ENCODE measurements at regions not wholly inside any gene's neighbourhood (a gene's known extent, or its start where the extent isn't known, plus 50 kb on each side); places are given as distances from the start of the nearest gene placed in this dataset.

- DNase-seq (no peak), ATAC-seq (no peak)
- Mint-ChIP-seq H3K27me3 (no peaks in the 10 kb centered on the region), H3K4me3 (no peak overlapping the region), H3K4me1 (no peaks in the 10 kb centered on the region), H3K36me3 (ENCODE audit: low read depth) (no peaks in the 10 kb centered on the region), H3K27ac (no peak overlapping the region)
- no peaks in the 10 kb centered on the region for H3K9me3 ChIP-seq (ENCODE audit: control insufficient read depth, low read length, poor library complexity, severe bottlenecking)
These were observed 325.0 kb downstream of the OTOL1 start for GRCh38 chr3:161821591-161821990.

DNA sequence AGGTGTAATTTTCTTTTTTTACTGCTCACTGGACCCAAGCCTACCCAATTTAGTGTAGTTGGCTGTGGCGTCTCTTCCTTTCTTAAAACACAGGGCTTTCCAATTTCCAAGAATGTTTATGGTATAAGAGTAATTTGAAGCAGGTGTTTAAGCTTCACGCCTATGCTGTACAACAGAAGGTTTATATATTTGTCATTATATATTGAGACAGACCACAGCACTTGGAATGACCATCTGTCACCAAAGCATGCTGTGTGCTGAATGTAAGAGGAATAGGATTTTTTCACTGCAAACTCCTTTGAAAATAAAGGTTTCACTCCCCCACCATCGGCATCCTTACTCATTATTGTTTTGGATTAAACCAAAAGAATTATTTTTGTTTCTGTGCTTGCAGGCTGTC, 325.7 kb downstream of the OTOL1 start:
- ATAC-seq (no peak), DNase-seq (no peak)
- Mint-ChIP-seq H3K27ac (no peak overlapping the region), H3K4me3 (no peak overlapping the region), H3K36me3 (ENCODE audit: low read depth) (no peaks in the 10 kb centered on the region), H3K4me1 (no peaks in the 10 kb centered on the region), H3K27me3 (no peaks in the 10 kb centered on the region)
- H3K9me3 ChIP-seq (ENCODE audit: control insufficient read depth, low read length, poor library complexity, severe bottlenecking) = no peaks in the 10 kb centered on the region

DNA sequence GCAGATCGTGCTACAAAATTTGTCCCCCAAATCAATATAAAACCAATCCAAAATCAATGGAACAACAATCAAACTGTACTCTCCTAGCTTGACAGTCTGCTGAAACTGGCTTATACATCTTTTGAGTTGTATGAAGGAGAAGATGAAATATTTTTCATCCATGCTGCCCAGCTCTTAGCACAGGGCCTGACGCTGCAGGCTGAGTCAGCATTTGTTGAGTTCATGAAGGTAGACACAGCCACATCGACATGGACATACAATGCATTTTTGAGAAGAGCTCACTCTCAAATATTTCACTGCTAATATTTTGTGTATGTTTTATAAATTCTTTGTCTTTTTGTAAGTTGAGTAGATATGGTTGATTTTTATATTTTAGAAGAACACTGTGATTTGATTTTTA, 327.3 kb downstream of the OTOL1 start:
- Mint-ChIP-seq H3K27me3 (no peaks in the 10 kb centered on the region), H3K36me3 (ENCODE audit: low read depth) (no peaks in the 10 kb centered on the region), H3K4me1 (no peaks in the 10 kb centered on the region), H3K4me3 (no peak overlapping the region), H3K27ac (no peak overlapping the region)
- ATAC-seq (no peak), DNase-seq (no peak)
- no peaks in the 10 kb centered on the region for H3K9me3 ChIP-seq (ENCODE audit: control insufficient read depth, low read length, poor library complexity, severe bottlenecking)

GRCh38 chr3:161838021-161838420, 341.4 kb downstream of the OTOL1 start:
- H3K4me3 Mint-ChIP-seq = no peak overlapping the region
- no peak for ATAC-seq
- H3K27ac Mint-ChIP-seq = no peak overlapping the region
- DNase-seq = no peak
- no peaks in the 10 kb centered on the region for H3K27me3 Mint-ChIP-seq
- H3K9me3 ChIP-seq (ENCODE audit: control insufficient read depth, low read length, poor library complexity, severe bottlenecking) = no peaks in the 10 kb centered on the region
- no peaks in the 10 kb centered on the region for H3K4me1 Mint-ChIP-seq
- no peaks in the 10 kb centered on the region for H3K36me3 Mint-ChIP-seq (ENCODE audit: low read depth)

DNA sequence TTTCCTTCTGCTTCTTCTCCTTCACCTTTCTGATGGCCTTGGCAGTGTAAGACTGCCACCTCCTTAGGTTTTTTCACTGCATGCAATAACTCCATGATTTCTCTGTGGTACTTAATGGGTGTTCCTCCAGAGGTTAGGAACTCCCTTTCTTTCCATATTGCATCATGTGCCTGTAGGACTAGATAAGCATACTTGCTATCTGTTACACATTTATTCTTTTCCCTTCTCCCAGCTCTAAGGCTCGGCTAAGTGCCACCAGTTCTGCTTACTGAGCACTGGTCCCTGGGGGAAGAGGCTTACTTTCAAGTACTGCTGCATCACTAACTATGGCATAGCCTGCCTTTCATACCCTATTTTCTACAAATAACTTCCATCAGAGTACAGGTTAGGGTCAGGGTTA, 351.8 kb downstream of the OTOL1 start:
- DNase-seq = no peak
- H3K27ac Mint-ChIP-seq = no peak overlapping the region
- no peak overlapping the region for H3K4me3 Mint-ChIP-seq
- H3K9me3 ChIP-seq (ENCODE audit: control insufficient read depth, low read length, poor library complexity, severe bottlenecking) = no peaks in the 10 kb centered on the region
- no peaks in the 10 kb centered on the region for H3K27me3 Mint-ChIP-seq
- no peak for ATAC-seq
- no peaks in the 10 kb centered on the region for H3K4me1 Mint-ChIP-seq
- H3K36me3 Mint-ChIP-seq (ENCODE audit: low read depth) = no peaks in the 10 kb centered on the region

- H3K4me3 Mint-ChIP-seq = no peak overlapping the region
These were observed 355.4 kb downstream of the OTOL1 start for GRCh38 chr3:161851941-161852566.

GRCh38 chr3:161852744-161853143, 356.1 kb downstream of the OTOL1 start:
- Mint-ChIP-seq H3K36me3 (ENCODE audit: low read depth) (peaks cover 2% of the 10 kb centered on the region), H3K27ac (no peak overlapping the region), H3K4me1 (no peaks in the 10 kb centered on the region), H3K27me3 (no peaks in the 10 kb centered on the region), H3K4me3 (no peak overlapping the region)
- DNase-seq (no peak), ATAC-seq (no peak)
- no peaks in the 10 kb centered on the region for H3K9me3 ChIP-seq (ENCODE audit: control insufficient read depth, low read length, poor library complexity, severe bottlenecking)

More at GRCh38 chr3:161851941-161852566, 355.4 kb downstream of the OTOL1 start:
- Mint-ChIP-seq H3K36me3 (ENCODE audit: low read depth) (peaks cover 2% of the 10 kb centered on the region), H3K27me3 (no peaks in the 10 kb centered on the region), H3K4me1 (no peaks in the 10 kb centered on the region), H3K27ac (no peak overlapping the region)
- DNase-seq (no peak), ATAC-seq (no peak)
- H3K9me3 ChIP-seq (ENCODE audit: control insufficient read depth, low read length, poor library complexity, severe bottlenecking) = no peaks in the 10 kb centered on the region

DNA sequence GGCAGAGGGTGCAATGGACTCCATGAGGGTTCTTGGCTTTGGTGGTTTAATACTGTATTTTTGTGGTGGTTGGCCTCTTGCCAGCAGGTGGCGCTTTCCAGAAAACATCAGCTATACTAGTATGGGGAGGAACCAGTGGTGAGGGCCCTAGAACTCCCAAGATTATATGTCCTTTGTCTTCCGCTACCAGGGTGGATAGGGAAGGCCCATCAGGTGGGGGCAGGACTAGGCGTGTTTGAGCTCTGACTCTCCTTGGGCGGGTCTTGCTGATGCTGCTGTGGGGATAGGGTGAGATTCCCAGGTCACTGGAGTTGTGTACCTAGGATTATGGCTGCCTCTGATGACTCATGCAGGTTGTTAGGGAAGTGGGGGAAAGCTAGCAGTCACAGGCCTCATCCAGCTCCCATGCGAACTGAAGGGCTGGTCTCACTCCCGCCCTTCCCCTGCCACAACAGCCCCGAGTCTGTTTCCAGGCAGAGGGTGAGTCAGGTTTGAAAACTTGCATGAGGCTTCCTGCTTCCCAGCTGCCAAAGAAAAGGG, 357.7 kb downstream of the OTOL1 start:
- no peaks in the 10 kb centered on the region for H3K27me3 Mint-ChIP-seq

GRCh38 chr3:161859057-161859456, 362.4 kb downstream of the OTOL1 start:
- Mint-ChIP-seq H3K27ac (no peak overlapping the region), H3K36me3 (ENCODE audit: low read depth) (no peaks in the 10 kb centered on the region), H3K4me1 (no peaks in the 10 kb centered on the region), H3K4me3 (no peak overlapping the region), H3K27me3 (no peaks in the 10 kb centered on the region)
- ATAC-seq (no peak), DNase-seq (no peak)
- no peaks in the 10 kb centered on the region for H3K9me3 ChIP-seq (ENCODE audit: control insufficient read depth, low read length, poor library complexity, severe bottlenecking)

More for the DNA sequence above, 357.7 kb downstream of the OTOL1 start:
- Mint-ChIP-seq H3K36me3 (ENCODE audit: low read depth) (peaks cover 2% of the 10 kb centered on the region), H3K27ac (no peak overlapping the region), H3K4me3 (no peak overlapping the region), H3K4me1 (no peaks in the 10 kb centered on the region)
- H3K9me3 ChIP-seq (ENCODE audit: control insufficient read depth, low read length, poor library complexity, severe bottlenecking) = no peaks in the 10 kb centered on the region
- DNase-seq (no peak), ATAC-seq (no peak)

DNA sequence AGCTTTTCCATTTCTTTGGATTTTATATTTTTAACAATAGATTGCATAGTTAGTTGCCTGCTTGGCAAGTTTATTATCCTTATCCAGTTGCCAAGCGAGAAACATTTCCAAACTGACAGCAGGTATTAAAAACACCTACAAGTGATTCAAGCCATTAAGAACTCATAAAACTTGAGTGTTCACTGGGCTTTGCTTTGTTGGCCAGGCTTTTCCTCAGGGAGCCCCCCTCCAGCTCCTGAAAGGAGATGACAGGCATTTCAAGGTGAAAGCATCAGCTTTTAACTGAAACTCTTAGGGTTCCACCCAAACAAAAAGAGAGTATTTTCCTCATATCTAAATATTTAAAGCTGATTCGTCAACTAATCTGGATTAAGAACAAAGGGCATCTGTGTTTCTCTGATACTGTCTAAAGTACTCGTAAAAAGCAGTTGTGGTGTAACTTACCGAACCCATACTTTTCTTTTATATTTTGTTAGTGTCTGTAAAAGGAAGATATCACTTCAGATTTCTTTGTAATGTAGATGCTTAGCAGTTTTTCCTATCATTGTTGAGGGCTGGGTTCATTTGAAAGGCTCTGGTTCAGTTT, 363.4 kb downstream of the OTOL1 start:
- H3K9me3 ChIP-seq (ENCODE audit: control insufficient read depth, low read length, poor library complexity, severe bottlenecking) = no peaks in the 10 kb centered on the region
- H3K36me3 Mint-ChIP-seq (ENCODE audit: low read depth) = no peaks in the 10 kb centered on the region
- H3K4me3 Mint-ChIP-seq = no peak overlapping the region
- DNase-seq (no peak), ATAC-seq (no peak)
- no peak overlapping the region for H3K27ac Mint-ChIP-seq
- H3K4me1 Mint-ChIP-seq = no peaks in the 10 kb centered on the region
- no peaks in the 10 kb centered on the region for H3K27me3 Mint-ChIP-seq

- ATAC-seq = no peak
- Mint-ChIP-seq H3K27me3 (no peaks in the 10 kb centered on the region), H3K27ac (no peak overlapping the region), H3K4me1 (no peaks in the 10 kb centered on the region), H3K4me3 (no peak overlapping the region), H3K36me3 (ENCODE audit: low read depth) (no peaks in the 10 kb centered on the region)
- H3K9me3 ChIP-seq (ENCODE audit: control insufficient read depth, low read length, poor library complexity, severe bottlenecking) = no peaks in the 10 kb centered on the region
- DNase-seq = no peak
These were observed 367.2 kb downstream of the OTOL1 start for GRCh38 chr3:161863775-161864174.

DNA sequence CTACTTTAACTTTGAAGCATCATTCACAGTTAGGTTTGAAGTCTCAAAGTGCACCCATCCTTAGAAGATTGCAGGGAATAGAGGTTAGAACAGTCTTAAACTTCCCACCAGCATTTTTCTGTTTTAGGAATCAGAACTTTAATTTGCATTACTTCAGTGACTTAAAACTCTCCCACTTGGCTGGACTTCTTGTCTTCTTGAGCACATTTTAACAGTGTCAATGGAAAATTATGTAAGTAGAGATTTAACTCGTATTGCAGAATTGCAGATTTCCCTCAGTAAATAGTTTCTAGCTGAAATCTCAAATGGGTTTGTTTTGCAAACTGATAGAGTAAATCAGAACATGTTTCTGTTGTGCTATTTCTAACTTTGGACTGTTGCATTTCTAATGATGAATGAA, 369.6 kb downstream of the OTOL1 start:
- Mint-ChIP-seq H3K36me3 (ENCODE audit: low read depth) (no peaks in the 10 kb centered on the region), H3K4me3 (no peak overlapping the region), H3K27ac (no peak overlapping the region), H3K27me3 (no peaks in the 10 kb centered on the region), H3K4me1 (no peaks in the 10 kb centered on the region)
- no peaks in the 10 kb centered on the region for H3K9me3 ChIP-seq (ENCODE audit: control insufficient read depth, low read length, poor library complexity, severe bottlenecking)
- no peak for ATAC-seq
- no peak for DNase-seq

DNA sequence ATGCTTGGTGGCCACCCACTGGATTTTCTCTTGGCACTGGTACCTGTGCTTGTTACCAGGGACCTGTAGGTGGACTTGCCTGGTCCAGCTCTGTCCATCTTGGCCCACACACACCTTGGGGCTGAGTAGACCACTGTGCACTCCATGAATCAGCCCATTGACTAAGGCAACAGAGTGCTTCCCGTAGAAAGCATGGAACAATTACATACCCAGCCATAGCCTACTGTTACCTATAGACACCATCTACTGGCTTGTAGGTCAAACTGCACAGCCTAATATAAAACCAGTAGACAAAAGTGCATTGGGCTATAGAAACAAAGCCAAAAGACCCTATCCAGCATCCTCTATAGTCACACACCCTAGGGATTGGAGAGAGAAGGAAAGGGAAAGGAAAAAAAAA, 378.9 kb downstream of the OTOL1 start:
- Mint-ChIP-seq H3K4me1 (no peaks in the 10 kb centered on the region), H3K27ac (no peak overlapping the region), H3K4me3 (no peak overlapping the region), H3K36me3 (ENCODE audit: low read depth) (no peaks in the 10 kb centered on the region), H3K27me3 (no peaks in the 10 kb centered on the region)
- ATAC-seq = no peak
- no peaks in the 10 kb centered on the region for H3K9me3 ChIP-seq (ENCODE audit: control insufficient read depth, low read length, poor library complexity, severe bottlenecking)
- DNase-seq = no peak

DNA sequence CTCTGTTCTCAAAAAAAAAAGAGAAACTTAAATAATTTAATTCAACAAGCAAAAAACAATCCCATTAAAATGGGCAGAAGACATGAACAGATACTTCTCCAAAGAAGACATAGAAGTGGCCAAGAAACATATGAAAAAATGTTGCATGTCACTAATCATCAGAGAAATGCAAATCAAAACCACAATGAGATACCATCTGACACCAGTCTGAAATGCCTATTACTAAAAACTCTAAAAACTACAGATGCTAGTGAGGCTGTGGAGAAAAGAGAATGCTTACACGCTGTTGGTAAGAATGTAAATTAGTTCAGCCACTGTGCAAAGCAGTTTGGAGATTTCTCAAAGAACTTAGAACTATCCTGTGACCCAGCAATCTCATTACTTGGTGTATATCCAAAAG, 382.9 kb downstream of the OTOL1 start:
- Mint-ChIP-seq H3K27ac (no peak overlapping the region), H3K27me3 (no peaks in the 10 kb centered on the region), H3K36me3 (ENCODE audit: low read depth) (no peaks in the 10 kb centered on the region), H3K4me1 (no peaks in the 10 kb centered on the region), H3K4me3 (no peak overlapping the region)
- no peak for DNase-seq
- no peaks in the 10 kb centered on the region for H3K9me3 ChIP-seq (ENCODE audit: control insufficient read depth, low read length, poor library complexity, severe bottlenecking)
- no peak for ATAC-seq
